Loucy (cell line): ENCODE measurements at regions not wholly inside any gene's neighbourhood (a gene's known extent, or its start where the extent isn't known, plus 50 kb on each side); places are given as distances from the start of the nearest gene placed in this dataset.

Experiments
- H2AFZ ChIP-seq: fragments of 200-600 bp; sonication (generic); 2 replicates; pipeline ENCODE4 v1.6.0; 2016; ENCODE audit warnings: antibody characterized with exemption, mild to moderate bottlenecking, low read length, moderate library complexity
- H3F3A ChIP-seq: fragments of 200-600 bp; 2 replicates; pipeline ENCODE4 v1.6.0; 2016; ENCODE audit warnings: antibody characterized with exemption, low read depth, mild to moderate bottlenecking
- H3K27me3 ChIP-seq: fragments of 200-600 bp; sonication (generic); 2 replicates; pipeline ENCODE4 v1.6.1; 2014; ENCODE audit warnings: low read length, mild to moderate bottlenecking; ENCODE audit not compliant: insufficient read depth, poor library complexity, severe bottlenecking
- H3K36me3 ChIP-seq: fragments of 200-600 bp; sonication (generic); 2 replicates; pipeline ENCODE4 v1.6.1; 2016; ENCODE audit warnings: low read length; ENCODE audit not compliant: insufficient read depth
- H3K4me1 ChIP-seq: fragments of 200-600 bp; sonication (generic); 2 replicates; pipeline ENCODE4 v1.5.1; 2014; ENCODE audit warnings: low read length, mild to moderate bottlenecking; ENCODE audit not compliant: insufficient read depth, poor library complexity, severe bottlenecking
- H3K4me2 ChIP-seq: fragments of 200-600 bp; sonication (generic); 2 replicates; pipeline ENCODE4 v1.6.0; 2014; ENCODE audit warnings: antibody characterized with exemption, low read length, low read depth, mild to moderate bottlenecking; ENCODE audit not compliant: poor library complexity, severe bottlenecking
- H3K4me3 ChIP-seq: fragments of 200-600 bp; sonication (generic); 2 replicates; pipeline ENCODE4 v1.5.1; 2014; ENCODE audit warnings: low read length, mild to moderate bottlenecking, mixed read lengths; ENCODE audit not compliant: poor library complexity, severe bottlenecking
- H3K79me2 ChIP-seq: fragments of 200-600 bp; sonication (generic); 2 replicates; pipeline ENCODE4 v1.6.1; 2014; ENCODE audit warnings: low read length; ENCODE audit not compliant: insufficient read depth
- H3K9ac ChIP-seq: fragments of 200-600 bp; sonication (generic); 2 replicates; pipeline ENCODE4 v1.6.0; 2014; ENCODE audit warnings: mild to moderate bottlenecking, low read depth, low read length, moderate library complexity; ENCODE audit not compliant: poor library complexity, severe bottlenecking
- H3K9me2 ChIP-seq: fragments of 200-600 bp; sonication (generic); replicated peaks from 2 replicates; pipeline ENCODE4 v1.6.1; 2016; ENCODE audit warnings: low read depth, low read length, mixed read lengths
- H3K9me3 ChIP-seq: fragments of 200-600 bp; sonication (generic); 2 replicates; pipeline ENCODE4 v1.6.1; 2014; ENCODE audit warnings: mild to moderate bottlenecking, antibody characterized with exemption, low read length, low read depth; ENCODE audit not compliant: insufficient read depth
- H4K20me1 ChIP-seq: fragments of 200-600 bp; sonication (generic); 2 replicates; pipeline ENCODE4 v1.6.0; 2014; ENCODE audit warnings: antibody characterized with exemption, low read length, mild to moderate bottlenecking; ENCODE audit not compliant: insufficient read depth, poor library complexity, severe bottlenecking
- EZH2phosphoT487 ChIP-seq: fragments of 200-600 bp; IDR thresholded peaks from 2 replicates; pipeline ENCODE4 v1.6.1; 2018; ENCODE audit warnings: antibody characterized with exemption, mild to moderate bottlenecking, moderate library complexity, borderline replicate concordance
- TF ChIP-seq, protein P1 (sequence below): fragments of 200-600 bp; sonication (generic); conservative IDR thresholded peaks from 2 replicates; pipeline ENCODE4 v1.5.1; 2014; ENCODE audit warnings: mild to moderate bottlenecking, antibody characterized with exemption, low read length

DNA sequence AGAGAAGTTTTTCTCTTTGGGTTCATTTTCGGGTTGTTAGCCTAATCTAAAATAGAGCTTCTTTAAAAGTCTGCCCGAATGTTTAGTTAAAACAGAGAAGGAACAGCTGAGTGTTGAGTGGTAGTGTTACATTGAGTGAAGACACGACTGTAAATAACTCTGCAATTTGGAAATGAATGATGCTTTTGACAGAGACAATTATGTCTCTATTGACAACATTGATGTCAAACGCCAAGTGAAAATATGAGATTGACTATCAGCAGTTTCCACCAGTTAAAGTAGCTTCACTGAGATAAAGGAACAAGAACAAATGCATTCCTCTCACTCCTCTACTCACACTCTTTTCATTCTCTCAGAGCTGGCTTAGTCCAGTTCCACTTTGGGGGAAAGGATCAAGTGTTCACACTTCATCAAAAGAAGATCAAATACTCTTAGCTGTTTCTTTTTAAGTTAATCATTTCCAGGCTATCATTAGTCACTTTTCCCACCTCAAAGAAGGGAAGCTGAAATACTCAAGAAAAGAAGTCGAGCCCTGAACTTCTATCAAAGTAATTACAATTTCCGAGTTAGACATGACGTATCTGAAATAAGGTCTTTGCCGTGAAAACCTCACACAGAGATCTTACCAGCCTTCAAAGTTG, 399.1 kb upstream of the DPH6 start:
- H3F3A ChIP-seq, result no peaks in the 10 kb centered on the region
- H2AFZ ChIP-seq, result no peak overlapping the region
- no peaks in the 10 kb centered on the region for H4K20me1 ChIP-seq
- H3K4me3 ChIP-seq, result no peak overlapping the region
- H3K9me2 ChIP-seq, result no peaks in the 10 kb centered on the region
- H3K9me3 ChIP-seq, result no peaks in the 10 kb centered on the region
- no peaks in the 10 kb centered on the region for H3K27me3 ChIP-seq
- no peak overlapping the region for H3K9ac ChIP-seq
- no peaks in the 10 kb centered on the region for H3K79me2 ChIP-seq
- H3K4me1 ChIP-seq, result no peaks in the 10 kb centered on the region
- no peak overlapping the region for H3K4me2 ChIP-seq
- TF ChIP-seq EZH2phosphoT487, result no peak
- TF ChIP-seq, protein P1, sequence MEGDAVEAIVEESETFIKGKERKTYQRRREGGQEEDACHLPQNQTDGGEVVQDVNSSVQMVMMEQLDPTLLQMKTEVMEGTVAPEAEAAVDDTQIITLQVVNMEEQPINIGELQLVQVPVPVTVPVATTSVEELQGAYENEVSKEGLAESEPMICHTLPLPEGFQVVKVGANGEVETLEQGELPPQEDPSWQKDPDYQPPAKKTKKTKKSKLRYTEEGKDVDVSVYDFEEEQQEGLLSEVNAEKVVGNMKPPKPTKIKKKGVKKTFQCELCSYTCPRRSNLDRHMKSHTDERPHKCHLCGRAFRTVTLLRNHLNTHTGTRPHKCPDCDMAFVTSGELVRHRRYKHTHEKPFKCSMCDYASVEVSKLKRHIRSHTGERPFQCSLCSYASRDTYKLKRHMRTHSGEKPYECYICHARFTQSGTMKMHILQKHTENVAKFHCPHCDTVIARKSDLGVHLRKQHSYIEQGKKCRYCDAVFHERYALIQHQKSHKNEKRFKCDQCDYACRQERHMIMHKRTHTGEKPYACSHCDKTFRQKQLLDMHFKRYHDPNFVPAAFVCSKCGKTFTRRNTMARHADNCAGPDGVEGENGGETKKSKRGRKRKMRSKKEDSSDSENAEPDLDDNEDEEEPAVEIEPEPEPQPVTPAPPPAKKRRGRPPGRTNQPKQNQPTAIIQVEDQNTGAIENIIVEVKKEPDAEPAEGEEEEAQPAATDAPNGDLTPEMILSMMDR, result no peak
- no peaks in the 10 kb centered on the region for H3K36me3 ChIP-seq

DNA sequence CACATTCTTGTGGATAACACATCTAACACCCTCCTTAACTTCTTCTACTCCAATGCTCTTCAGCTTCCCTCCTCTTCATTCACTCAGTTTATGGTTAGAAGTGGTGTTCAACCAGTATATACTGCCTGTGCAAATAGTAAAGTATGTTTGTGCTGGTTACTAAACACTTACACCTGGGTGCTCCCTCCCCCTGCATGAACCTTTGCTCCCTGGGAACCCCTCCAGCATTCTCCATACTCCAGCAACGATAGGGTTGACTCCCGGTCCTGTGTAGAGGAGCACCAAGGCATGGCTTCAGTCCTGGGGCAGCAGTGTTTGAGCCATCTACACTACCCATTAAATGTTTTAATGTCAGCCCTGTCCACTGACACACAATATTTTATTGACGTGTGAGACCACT, 407.5 kb upstream of the DPH6 start:
- no peaks in the 10 kb centered on the region for H3K36me3 ChIP-seq
- no peaks in the 10 kb centered on the region for H3K9me2 ChIP-seq
- H2AFZ ChIP-seq, result no peak overlapping the region
- H3K4me3 ChIP-seq, result no peak overlapping the region
- TF ChIP-seq, protein P1, result no peak
- TF ChIP-seq EZH2phosphoT487, result no peak
- H3K79me2 ChIP-seq, result no peaks in the 10 kb centered on the region
- H3K9me3 ChIP-seq, result no peaks in the 10 kb centered on the region
- no peaks in the 10 kb centered on the region for H3K4me1 ChIP-seq
- H4K20me1 ChIP-seq, result no peaks in the 10 kb centered on the region
- no peak overlapping the region for H3K4me2 ChIP-seq
- no peak overlapping the region for H3K9ac ChIP-seq
- no peaks in the 10 kb centered on the region for H3K27me3 ChIP-seq
- no peaks in the 10 kb centered on the region for H3F3A ChIP-seq

DNA sequence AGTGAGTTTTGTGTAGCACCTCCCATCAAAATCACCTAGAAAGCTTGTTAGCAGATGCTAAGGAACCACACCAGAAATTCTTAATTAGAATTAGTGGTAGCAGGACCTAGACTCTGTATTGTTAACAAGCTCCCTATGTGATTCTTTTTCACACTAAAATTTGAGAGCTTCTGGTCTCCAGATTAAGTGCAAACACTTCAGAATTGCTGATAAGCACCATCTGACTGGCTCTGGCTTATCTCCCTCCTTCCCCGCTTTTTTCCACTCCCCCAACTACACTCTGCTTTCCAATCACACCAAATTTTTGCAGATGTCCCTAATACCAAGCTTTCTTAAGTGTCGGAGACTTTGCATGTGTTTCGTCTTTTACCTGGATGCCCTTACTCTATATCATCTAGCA, 410.1 kb upstream of the DPH6 start:
- Histone ChIP-seq H3K79me2 (no peaks in the 10 kb centered on the region), H3K9me3 (no peaks in the 10 kb centered on the region), H3K27me3 (no peaks in the 10 kb centered on the region), H3F3A (no peaks in the 10 kb centered on the region), H3K9ac (no peak overlapping the region), H3K36me3 (no peaks in the 10 kb centered on the region), H3K4me1 (no peaks in the 10 kb centered on the region), H3K9me2 (no peaks in the 10 kb centered on the region), H3K4me2 (no peak overlapping the region), H4K20me1 (no peaks in the 10 kb centered on the region), H2AFZ (no peak overlapping the region), H3K4me3 (no peak overlapping the region)
- TF ChIP-seq, protein P1, result no peak
- no peak for TF ChIP-seq EZH2phosphoT487
